Uterus (tissue), 2 donors: ENCODE measurements at regions not wholly inside any gene's neighbourhood (a gene's known extent, or its start where the extent isn't known, plus 50 kb on each side); places are given as distances from the start of the nearest gene placed in this dataset.

ENCODE experiments used
- POLR2A ChIP-seq, 2 donors: fragments of 450-650 bp; IDR thresholded peaks; one replicate each; pipeline ENCODE4 v1.6.1; 2016; ENCODE audit warnings: antibody characterized with exemption in 2 of 2, mild to moderate bottlenecking in 1 of 2, moderate library complexity in 1 of 2
- TF ChIP-seq, protein P1 (sequence below), 4 experiments: fragments of 200-600 bp in 2 of 4; fragments of 450-650 bp in 2 of 4; sonication (generic) in 2 of 4; IDR thresholded peaks; one replicate each; pipeline ENCODE4 v1.5.1; 2016 to 2019; ENCODE audit warnings: antibody characterized with exemption in 4 of 4, mild to moderate bottlenecking in 2 of 4, moderate library complexity in 1 of 4

DNA sequence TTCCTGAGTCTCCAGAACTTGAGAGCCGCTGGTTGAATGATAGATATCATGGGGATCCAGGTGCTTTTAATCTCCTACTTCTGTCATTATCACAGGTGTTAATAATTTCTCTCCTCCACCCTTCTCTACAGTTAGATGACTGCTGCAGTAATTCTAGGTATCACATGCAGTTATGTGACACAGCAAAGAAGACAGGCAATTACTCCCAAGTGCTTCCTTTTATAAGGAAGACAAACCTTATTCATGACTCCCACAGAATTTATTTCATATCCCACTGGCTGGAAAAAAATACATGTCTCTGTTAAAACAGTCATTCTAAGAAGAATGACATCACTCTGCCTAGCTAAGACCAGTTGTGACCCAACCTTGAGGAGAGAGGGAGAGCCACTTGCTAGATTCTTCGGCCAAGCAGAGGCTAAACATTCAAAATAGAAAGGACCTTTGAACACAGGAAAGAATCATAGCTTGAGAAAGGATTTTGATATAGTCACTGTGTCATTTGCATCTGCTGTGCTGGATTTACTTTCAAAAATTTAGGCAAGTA is 500.6 kb downstream of the SI start:
- TF ChIP-seq, protein P1, sequence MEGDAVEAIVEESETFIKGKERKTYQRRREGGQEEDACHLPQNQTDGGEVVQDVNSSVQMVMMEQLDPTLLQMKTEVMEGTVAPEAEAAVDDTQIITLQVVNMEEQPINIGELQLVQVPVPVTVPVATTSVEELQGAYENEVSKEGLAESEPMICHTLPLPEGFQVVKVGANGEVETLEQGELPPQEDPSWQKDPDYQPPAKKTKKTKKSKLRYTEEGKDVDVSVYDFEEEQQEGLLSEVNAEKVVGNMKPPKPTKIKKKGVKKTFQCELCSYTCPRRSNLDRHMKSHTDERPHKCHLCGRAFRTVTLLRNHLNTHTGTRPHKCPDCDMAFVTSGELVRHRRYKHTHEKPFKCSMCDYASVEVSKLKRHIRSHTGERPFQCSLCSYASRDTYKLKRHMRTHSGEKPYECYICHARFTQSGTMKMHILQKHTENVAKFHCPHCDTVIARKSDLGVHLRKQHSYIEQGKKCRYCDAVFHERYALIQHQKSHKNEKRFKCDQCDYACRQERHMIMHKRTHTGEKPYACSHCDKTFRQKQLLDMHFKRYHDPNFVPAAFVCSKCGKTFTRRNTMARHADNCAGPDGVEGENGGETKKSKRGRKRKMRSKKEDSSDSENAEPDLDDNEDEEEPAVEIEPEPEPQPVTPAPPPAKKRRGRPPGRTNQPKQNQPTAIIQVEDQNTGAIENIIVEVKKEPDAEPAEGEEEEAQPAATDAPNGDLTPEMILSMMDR (IDR thresholded peaks at IDR 0.05) = no peak
- TF ChIP-seq POLR2A (IDR thresholded peaks at IDR 0.05) = no peak
